ENCODE measurements at regions not wholly inside any gene's neighbourhood (a gene's known extent, or its start where the extent isn't known, plus 50 kb on each side); places are given as distances from the start of the nearest gene placed in this dataset.

DNA sequence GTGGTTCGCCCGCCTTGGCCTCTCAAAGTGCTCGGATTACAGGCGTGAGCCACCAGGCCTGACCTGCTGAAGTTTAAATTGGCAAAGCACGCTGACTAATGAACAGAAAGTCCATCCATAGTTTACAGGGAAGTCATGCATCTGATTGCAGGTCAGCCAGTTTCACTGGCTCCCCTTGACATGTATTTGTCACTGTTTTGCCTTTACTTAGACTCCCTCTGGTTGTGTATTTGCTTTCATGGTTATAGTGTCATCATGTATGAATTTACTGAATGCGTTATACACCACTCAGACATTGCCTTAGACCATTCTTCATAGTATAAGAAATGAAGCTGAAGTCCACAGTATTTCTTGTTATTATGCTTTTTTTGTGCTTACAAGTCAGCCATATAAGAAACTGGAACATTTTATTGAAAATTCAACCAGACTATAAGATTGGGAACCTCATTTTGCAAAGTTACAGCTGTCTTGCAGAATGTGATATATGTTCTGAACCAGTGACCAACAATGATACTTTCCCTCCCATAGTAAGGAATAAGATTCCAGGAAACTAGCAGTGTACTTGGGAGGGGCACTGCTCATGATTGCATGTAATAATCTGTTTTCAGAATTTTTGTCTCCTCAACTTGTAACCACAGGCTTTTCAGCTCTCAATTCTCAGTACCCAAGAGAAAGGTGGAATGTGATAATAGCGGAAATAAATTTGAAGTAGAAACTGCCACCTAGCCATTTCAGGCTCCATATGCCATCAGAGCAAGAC is 51.9 kb upstream of the ATF7IP start:
- intact Hi-C loops (cut with micrococcal nuclease; ENCODE audit: unreplicated experiment) (no loop called here), in situ Hi-C loops (cut with HindIII; ENCODE audit: extremely low pct_ligation_motif_present, low pct_unique_long_range_greater_than_20kb) (no loop called here)
- TF ChIP-seq ZNF121 (CRISPR knock-in tag; IDR thresholded peaks at IDR 0.05), result no peak
- no peak for TF ChIP-seq DNMT3B (CRISPR knock-in tag; conservative IDR thresholded peaks at IDR 0.05)
- Histone ChIP-seq H3K27me3 (ENCODE audit: control insufficient read depth in 1 of 2, insufficient read depth in 2 of 2, low read length in 2 of 2) (no peaks in the 10 kb centered on the region), H3K4me2 (ENCODE audit: low read depth, low read length) (no peak overlapping the region), H3K9ac (ENCODE audit: insufficient read depth, low read depth, low read length) (no peak overlapping the region), H3K36me3 (replicated peaks in 1 of 2; ENCODE audit: control insufficient read depth in 1 of 2, insufficient read depth in 2 of 2, low read length in 2 of 2) (no peaks in the 10 kb centered on the region), H3K4me1 (ENCODE audit: insufficient read depth, low read length) (no peaks in the 10 kb centered on the region), H3K79me2 (ENCODE audit: insufficient read depth, low read length) (no peaks in the 10 kb centered on the region), H3K4me3 (replicated peaks in 1 of 3; ENCODE audit: insufficient read depth in 1 of 3, low read depth in 2 of 3, low read length in 3 of 3) (no peak overlapping the region), H3K9me3 (ENCODE audit: low read length) (no peaks in the 10 kb centered on the region), H2AFZ (ENCODE audit: low read length) (no peak overlapping the region), H4K20me1 (ENCODE audit: insufficient read depth, low read length) (no peaks in the 10 kb centered on the region), H3K27ac (ENCODE audit: extremely low read length, insufficient read depth, low read length) (no peak overlapping the region)
- no peak for DNase-seq (ENCODE audit: low spot score)
- no peak for ATAC-seq
- CTCF ChIA-PET (ENCODE audit: low intra/inter-chr PET ratio, low total read pairs), result no interaction called here
- 34% methylated on average over 4 of the region's 7 CpGs for WGBS (ENCODE audit: low lambda C conversion rate)
- no TSS peak for BruUV-seq (replicated peaks)
- POLR2A ChIA-PET, result no interaction called here
- FAIRE-seq, result no peak

DNA sequence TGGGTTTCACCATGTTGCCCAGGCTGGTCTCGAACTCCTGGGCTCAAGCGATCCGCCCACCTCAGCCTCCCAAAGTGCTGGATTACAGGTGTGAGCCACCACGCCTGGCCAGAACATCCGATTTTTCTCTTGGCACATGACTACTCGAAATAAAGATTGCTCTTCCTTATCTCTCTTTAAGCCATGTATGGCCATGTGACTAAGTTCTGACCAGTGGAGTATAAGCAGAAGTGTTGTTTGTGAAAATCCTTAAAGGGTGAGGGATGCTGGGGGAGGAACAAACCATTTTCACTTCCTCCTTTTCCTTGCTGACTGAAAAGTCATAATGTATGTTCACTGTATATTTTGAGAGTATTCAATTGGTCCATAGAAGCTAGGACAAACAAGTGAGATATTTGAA is 50.7 kb upstream of the ATF7IP start:
- in situ Hi-C loops (cut with HindIII; ENCODE audit: extremely low pct_ligation_motif_present, low pct_unique_long_range_greater_than_20kb), result no loop called here
- H3K9me3 ChIP-seq (ENCODE audit: low read length), result no peaks in the 10 kb centered on the region
- H3K27me3 ChIP-seq (ENCODE audit: control insufficient read depth in 1 of 2, insufficient read depth in 2 of 2, low read length in 2 of 2), result no peaks in the 10 kb centered on the region
- ATAC-seq (no peak), DNase-seq (ENCODE audit: low spot score) (no peak), FAIRE-seq (no peak)
- no peak overlapping the region for H3K4me3 ChIP-seq (replicated peaks in 1 of 3; ENCODE audit: insufficient read depth in 1 of 3, low read depth in 2 of 3, low read length in 3 of 3)
- ChIA-PET POLR2A (no interaction called here), CTCF (ENCODE audit: low intra/inter-chr PET ratio, low total read pairs) (no interaction called here)
- H3K4me2 ChIP-seq (ENCODE audit: low read depth, low read length), result no peak overlapping the region
- intact Hi-C loops (cut with micrococcal nuclease; ENCODE audit: unreplicated experiment), result no loop called here
- no peaks in the 10 kb centered on the region for H3K79me2 ChIP-seq (ENCODE audit: insufficient read depth, low read length)
- TF ChIP-seq, protein P1, sequence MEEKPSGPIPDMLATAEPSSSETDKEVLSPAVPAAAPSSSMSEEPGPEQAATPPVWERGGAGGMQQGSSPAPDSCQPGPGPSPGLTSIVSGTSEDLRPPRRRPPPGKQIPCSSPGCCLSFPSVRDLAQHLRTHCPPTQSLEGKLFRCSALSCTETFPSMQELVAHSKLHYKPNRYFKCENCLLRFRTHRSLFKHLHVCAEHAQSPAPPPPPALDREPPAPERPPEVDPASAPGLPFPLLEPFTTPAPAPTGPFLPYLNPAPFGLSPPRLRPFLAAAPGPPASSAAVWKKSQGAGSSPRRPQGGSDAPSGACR (CRISPR knock-in tag; IDR thresholded peaks at IDR 0.05), result no peak
- TF ChIP-seq, protein P2, sequence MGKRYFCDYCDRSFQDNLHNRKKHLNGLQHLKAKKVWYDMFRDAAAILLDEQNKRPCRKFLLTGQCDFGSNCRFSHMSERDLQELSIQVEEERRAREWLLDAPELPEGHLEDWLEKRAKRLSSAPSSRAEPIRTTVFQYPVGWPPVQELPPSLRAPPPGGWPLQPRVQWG (CRISPR knock-in tag; IDR thresholded peaks at IDR 0.05; ENCODE audit: borderline replicate concordance, low read depth), result no peak
- TF ChIP-seq DR1 (CRISPR knock-in tag; IDR thresholded peaks at IDR 0.05) (no peak), ZNF230 (CRISPR knock-in tag; IDR thresholded peaks at IDR 0.05) (no peak), SPEN (CRISPR knock-in tag; IDR thresholded peaks at IDR 0.05; ENCODE audit: low read depth) (no peak), SYNCRIP (IDR thresholded peaks at IDR 0.05; ENCODE audit: insufficient read depth, low read depth, low read length) (no peak), GABPB1 (CRISPR knock-in tag; IDR thresholded peaks at IDR 0.05) (no peak), KLF15 (CRISPR knock-in tag; IDR thresholded peaks at IDR 0.05; ENCODE audit: borderline replicate concordance) (no peak), HMG20A (CRISPR knock-in tag; IDR thresholded peaks at IDR 0.05; ENCODE audit: borderline replicate concordance) (no peak), ZNF83 (CRISPR knock-in tag; IDR thresholded peaks at IDR 0.05; ENCODE audit: borderline replicate concordance) (no peak)
- TF ChIP-seq, protein P3, sequence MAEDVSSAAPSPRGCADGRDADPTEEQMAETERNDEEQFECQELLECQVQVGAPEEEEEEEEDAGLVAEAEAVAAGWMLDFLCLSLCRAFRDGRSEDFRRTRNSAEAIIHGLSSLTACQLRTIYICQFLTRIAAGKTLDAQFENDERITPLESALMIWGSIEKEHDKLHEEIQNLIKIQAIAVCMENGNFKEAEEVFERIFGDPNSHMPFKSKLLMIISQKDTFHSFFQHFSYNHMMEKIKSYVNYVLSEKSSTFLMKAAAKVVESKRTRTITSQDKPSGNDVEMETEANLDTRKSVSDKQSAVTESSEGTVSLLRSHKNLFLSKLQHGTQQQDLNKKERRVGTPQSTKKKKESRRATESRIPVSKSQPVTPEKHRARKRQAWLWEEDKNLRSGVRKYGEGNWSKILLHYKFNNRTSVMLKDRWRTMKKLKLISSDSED (CRISPR knock-in tag; IDR thresholded peaks at IDR 0.05), result no peak
- TF ChIP-seq, protein P4, sequence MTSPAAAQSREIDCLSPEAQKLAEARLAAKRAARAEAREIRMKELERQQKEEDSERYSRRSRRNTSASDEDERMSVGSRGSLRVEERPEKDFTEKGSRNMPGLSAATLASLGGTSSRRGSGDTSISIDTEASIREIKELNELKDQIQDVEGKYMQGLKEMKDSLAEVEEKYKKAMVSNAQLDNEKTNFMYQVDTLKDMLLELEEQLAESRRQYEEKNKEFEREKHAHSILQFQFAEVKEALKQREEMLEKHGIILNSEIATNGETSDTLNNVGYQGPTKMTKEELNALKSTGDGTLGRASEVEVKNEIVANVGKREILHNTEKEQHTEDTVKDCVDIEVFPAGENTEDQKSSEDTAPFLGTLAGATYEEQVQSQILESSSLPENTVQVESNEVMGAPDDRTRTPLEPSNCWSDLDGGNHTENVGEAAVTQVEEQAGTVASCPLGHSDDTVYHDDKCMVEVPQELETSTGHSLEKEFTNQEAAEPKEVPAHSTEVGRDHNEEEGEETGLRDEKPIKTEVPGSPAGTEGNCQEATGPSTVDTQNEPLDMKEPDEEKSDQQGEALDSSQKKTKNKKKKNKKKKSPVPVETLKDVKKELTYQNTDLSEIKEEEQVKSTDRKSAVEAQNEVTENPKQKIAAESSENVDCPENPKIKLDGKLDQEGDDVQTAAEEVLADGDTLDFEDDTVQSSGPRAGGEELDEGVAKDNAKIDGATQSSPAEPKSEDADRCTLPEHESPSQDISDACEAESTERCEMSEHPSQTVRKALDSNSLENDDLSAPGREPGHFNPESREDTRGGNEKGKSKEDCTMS (CRISPR knock-in tag; conservative IDR thresholded peaks at IDR 0.05), result no peak
- H2AFZ ChIP-seq (ENCODE audit: low read length), result no peak overlapping the region
- H3K9ac ChIP-seq (ENCODE audit: insufficient read depth, low read depth, low read length), result no peak overlapping the region
- H3K4me1 ChIP-seq (ENCODE audit: insufficient read depth, low read length), result no peaks in the 10 kb centered on the region
- BruUV-seq (replicated peaks), result no TSS peak
- H3K36me3 ChIP-seq (replicated peaks in 1 of 2; ENCODE audit: control insufficient read depth in 1 of 2, insufficient read depth in 2 of 2, low read length in 2 of 2), result no peaks in the 10 kb centered on the region
- H4K20me1 ChIP-seq (ENCODE audit: insufficient read depth, low read length), result no peaks in the 10 kb centered on the region
- H3K27ac ChIP-seq (ENCODE audit: extremely low read length, insufficient read depth, low read length), result no peak overlapping the region
- 16% methylated on average over 6 of the region's 6 CpGs for WGBS (ENCODE audit: low lambda C conversion rate)

All from HepG2 (cell line).